ENCODE measurements at regions not wholly inside any gene's neighbourhood (a gene's known extent, or its start where the extent isn't known, plus 50 kb on each side); places are given as distances from the start of the nearest gene placed in this dataset.

GRCh38 chr4:106548446-106549044 is 180.0 kb upstream of the GIMD1 start:
- H3K27me3 ChIP-seq (ENCODE audit: insufficient read depth, low read length), result no peaks in the 10 kb centered on the region
- H4K91ac ChIP-seq (ENCODE audit: insufficient read length, low read depth, low read length), result no peak overlapping the region
- H3K23me2 ChIP-seq (ENCODE audit: insufficient read length, low read depth, low read length, poor library complexity, severe bottlenecking), result no peaks in the 10 kb centered on the region
- WGBS (ENCODE audit: extremely low coverage, insufficient read length, low lambda C conversion rate), result no CpG with 5 or more reads among the region's 1 CpG
- no peaks in the 10 kb centered on the region for H4K20me1 ChIP-seq (ENCODE audit: control insufficient read depth, insufficient read depth, insufficient read length)
- H4K8ac ChIP-seq (replicated peaks; ENCODE audit: insufficient read length, low read depth, low read length), result no peak overlapping the region
- H4K5ac ChIP-seq (ENCODE audit: insufficient read length, low read depth, low read length), result no peak overlapping the region
- H2BK5ac ChIP-seq (ENCODE audit: insufficient read length, low read length), result no peak overlapping the region
- no peak overlapping the region for H2BK12ac ChIP-seq (ENCODE audit: insufficient read length, low read depth, low read length)
- H2BK20ac ChIP-seq (ENCODE audit: low read depth, low read length, poor library complexity, severe bottlenecking), result no peak overlapping the region
- H3K14ac ChIP-seq (ENCODE audit: insufficient read depth, low read length), result no peak overlapping the region
- no peaks in the 10 kb centered on the region for H3K9me3 ChIP-seq (ENCODE audit: control insufficient read depth, low read depth, low read length)
- H3K4ac ChIP-seq (ENCODE audit: low read depth, low read length), result no peak overlapping the region
- peaks cover 3 to 6% (median 4%) of the 10 kb centered on the region in 3 experiments; a peak in 6 of 7 replicates for H3K36me3 Mint-ChIP-seq (ENCODE audit: insufficient read depth in 1 of 3, low read depth in 3 of 3)
- H2BK15ac ChIP-seq (ENCODE audit: low read depth, low read length), result no peak overlapping the region
- peaks cover 8 to 10% of the 10 kb centered on the region in 2 experiments for H3K9me3 Mint-ChIP-seq
- H3K18ac ChIP-seq (ENCODE audit: insufficient read length, low read depth, low read length), result no peak overlapping the region
- no peak overlapping the region for H3T11ph ChIP-seq (ENCODE audit: low read length)
- H3K4me1 ChIP-seq (ENCODE audit: insufficient read depth, low read length), result no peaks in the 10 kb centered on the region
- H3K4me3 Mint-ChIP-seq, result no peak overlapping the region
- no peaks in the 10 kb centered on the region for H3K27me3 Mint-ChIP-seq (ENCODE audit: low read depth)
- no peak overlapping the region for H3K27ac ChIP-seq (ENCODE audit: insufficient read length, low read depth, low read length)
- no peak overlapping the region for H2AK5ac ChIP-seq (ENCODE audit: insufficient read length, low read length)
- DNase-seq, result no peak
- no peak overlapping the region for H2BK120ac ChIP-seq (ENCODE audit: low read depth, low read length, poor library complexity, severe bottlenecking)
- H2AFZ ChIP-seq (ENCODE audit: low read length), result no peak overlapping the region
- H3K79me2 ChIP-seq (ENCODE audit: insufficient read depth, low read length), result no peaks in the 10 kb centered on the region
- no peak overlapping the region for H3K4me2 ChIP-seq (ENCODE audit: insufficient read depth, insufficient read length, low read length)
- H3K23ac ChIP-seq (ENCODE audit: insufficient read length, low read depth, low read length), result no peak overlapping the region
- H3K27ac Mint-ChIP-seq, result no peak overlapping the region
- H3K79me1 ChIP-seq (ENCODE audit: insufficient read depth, low read depth, low read length, poor library complexity, severe bottlenecking), result no peaks in the 10 kb centered on the region
- peaks cover 3 to 7% of the 10 kb centered on the region in 2 experiments for H3K4me1 Mint-ChIP-seq
- TF ChIP-seq CTCF (conservative IDR thresholded peaks at IDR 0.05), result no peak
- H3K56ac ChIP-seq (ENCODE audit: insufficient read length, low read depth, low read length), result no peak overlapping the region
- H3K9ac ChIP-seq (ENCODE audit: extremely low read depth, insufficient read length, low read length), result no peak overlapping the region

All from H9 (cell line).